ENCODE measurements at regions not wholly inside any gene's neighbourhood (a gene's known extent, or its start where the extent isn't known, plus 50 kb on each side); places are given as distances from the start of the nearest gene placed in this dataset.

DNA sequence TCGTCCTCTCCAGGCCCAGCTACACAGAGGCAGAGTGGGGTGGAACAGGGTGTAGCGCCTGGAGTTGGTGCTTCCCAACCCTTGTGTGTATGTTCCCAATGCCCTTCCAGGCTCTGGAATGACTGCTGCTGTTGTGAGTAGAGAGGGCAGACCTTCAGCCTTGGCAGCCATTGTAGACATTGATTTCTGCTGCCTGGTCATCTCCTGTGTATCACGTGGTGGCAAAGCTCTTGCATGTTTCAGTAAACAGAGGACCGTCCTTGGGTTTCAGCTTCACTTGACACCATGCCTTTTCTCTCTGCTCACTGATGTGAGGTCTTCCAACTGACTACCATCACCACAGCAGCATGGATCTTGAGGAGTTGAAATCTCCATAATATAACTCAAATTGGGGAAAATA lies 397.9 kb downstream of the COG6 start:
- TF ChIP-seq CTCF (IDR thresholded peaks at IDR 0.05) = no peak
- no peak for TF ChIP-seq POLR2A (IDR thresholded peaks at IDR 0.05)

Data from right lobe of liver (tissue), 4 donors.